Hepatocyte (in vitro differentiated cells): ENCODE measurements at regions not wholly inside any gene's neighbourhood (a gene's known extent, or its start where the extent isn't known, plus 50 kb on each side); places are given as distances from the start of the nearest gene placed in this dataset.

Source experiments
- EZH2 ChIP-seq: fragments of 200-600 bp; sonication (generic); IDR thresholded peaks from 2 replicates; pipeline ENCODE4 v1.6.1; 2016; ENCODE audit warnings: antibody characterized with exemption, mild to moderate bottlenecking, borderline replicate concordance
- TF ChIP-seq, protein P1 (sequence below): fragments of 200-600 bp; sonication (generic); IDR thresholded peaks from 2 replicates; pipeline ENCODE4 v1.5.1; 2016; ENCODE audit warnings: antibody characterized with exemption, mild to moderate bottlenecking; ENCODE audit not compliant: poor library complexity

GRCh38 chr11:115610908-115611307 is 106.7 kb upstream of the CADM1 start:
- TF ChIP-seq, protein P1, sequence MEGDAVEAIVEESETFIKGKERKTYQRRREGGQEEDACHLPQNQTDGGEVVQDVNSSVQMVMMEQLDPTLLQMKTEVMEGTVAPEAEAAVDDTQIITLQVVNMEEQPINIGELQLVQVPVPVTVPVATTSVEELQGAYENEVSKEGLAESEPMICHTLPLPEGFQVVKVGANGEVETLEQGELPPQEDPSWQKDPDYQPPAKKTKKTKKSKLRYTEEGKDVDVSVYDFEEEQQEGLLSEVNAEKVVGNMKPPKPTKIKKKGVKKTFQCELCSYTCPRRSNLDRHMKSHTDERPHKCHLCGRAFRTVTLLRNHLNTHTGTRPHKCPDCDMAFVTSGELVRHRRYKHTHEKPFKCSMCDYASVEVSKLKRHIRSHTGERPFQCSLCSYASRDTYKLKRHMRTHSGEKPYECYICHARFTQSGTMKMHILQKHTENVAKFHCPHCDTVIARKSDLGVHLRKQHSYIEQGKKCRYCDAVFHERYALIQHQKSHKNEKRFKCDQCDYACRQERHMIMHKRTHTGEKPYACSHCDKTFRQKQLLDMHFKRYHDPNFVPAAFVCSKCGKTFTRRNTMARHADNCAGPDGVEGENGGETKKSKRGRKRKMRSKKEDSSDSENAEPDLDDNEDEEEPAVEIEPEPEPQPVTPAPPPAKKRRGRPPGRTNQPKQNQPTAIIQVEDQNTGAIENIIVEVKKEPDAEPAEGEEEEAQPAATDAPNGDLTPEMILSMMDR, result no peak
- no peak for TF ChIP-seq EZH2
